ENCODE measurements at regions not wholly inside any gene's neighbourhood (a gene's known extent, or its start where the extent isn't known, plus 50 kb on each side); places are given as distances from the start of the nearest gene placed in this dataset.

DNA sequence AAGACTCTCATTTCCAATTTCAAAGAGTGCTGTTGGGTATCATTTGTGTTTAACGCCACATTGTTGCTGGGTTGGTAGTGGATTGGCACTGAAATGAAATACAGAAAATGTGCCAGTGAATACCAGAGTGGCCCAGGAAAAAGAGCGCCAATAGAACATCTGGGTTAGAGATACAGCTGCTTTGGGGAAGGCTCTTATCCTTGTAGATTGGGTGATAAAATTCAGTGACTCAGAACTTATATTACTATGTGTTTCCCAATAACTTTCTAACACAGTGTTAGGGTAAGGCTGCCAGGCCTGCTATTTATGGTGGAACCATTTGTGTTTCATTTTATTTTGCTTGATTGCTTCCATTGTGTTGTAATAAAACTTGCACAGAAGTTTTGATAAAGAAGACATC, 168.2 kb upstream of the SSTR1 start:
- TF ChIP-seq, protein P1, sequence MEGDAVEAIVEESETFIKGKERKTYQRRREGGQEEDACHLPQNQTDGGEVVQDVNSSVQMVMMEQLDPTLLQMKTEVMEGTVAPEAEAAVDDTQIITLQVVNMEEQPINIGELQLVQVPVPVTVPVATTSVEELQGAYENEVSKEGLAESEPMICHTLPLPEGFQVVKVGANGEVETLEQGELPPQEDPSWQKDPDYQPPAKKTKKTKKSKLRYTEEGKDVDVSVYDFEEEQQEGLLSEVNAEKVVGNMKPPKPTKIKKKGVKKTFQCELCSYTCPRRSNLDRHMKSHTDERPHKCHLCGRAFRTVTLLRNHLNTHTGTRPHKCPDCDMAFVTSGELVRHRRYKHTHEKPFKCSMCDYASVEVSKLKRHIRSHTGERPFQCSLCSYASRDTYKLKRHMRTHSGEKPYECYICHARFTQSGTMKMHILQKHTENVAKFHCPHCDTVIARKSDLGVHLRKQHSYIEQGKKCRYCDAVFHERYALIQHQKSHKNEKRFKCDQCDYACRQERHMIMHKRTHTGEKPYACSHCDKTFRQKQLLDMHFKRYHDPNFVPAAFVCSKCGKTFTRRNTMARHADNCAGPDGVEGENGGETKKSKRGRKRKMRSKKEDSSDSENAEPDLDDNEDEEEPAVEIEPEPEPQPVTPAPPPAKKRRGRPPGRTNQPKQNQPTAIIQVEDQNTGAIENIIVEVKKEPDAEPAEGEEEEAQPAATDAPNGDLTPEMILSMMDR (IDR thresholded peaks at IDR 0.05; ENCODE audit: insufficient read depth, low read length, poor library complexity, severe bottlenecking), result no peak
- DNase-seq (ENCODE audit: low read depth), result no peak
- Histone ChIP-seq H3K36me3 (ENCODE audit: control insufficient read depth, insufficient read depth, low read length) (no peaks in the 10 kb centered on the region), H3K4me3 (ENCODE audit: low read depth, low read length) (no peak overlapping the region), H3K27me3 (ENCODE audit: control insufficient read depth, insufficient read depth, low read length) (no peaks in the 10 kb centered on the region)

- H3K36me3 ChIP-seq (ENCODE audit: control insufficient read depth, insufficient read depth, low read length), result no peaks in the 10 kb centered on the region
- no peak for DNase-seq (ENCODE audit: low read depth)
- TF ChIP-seq, protein P1 (IDR thresholded peaks at IDR 0.05; ENCODE audit: insufficient read depth, low read length, poor library complexity, severe bottlenecking), result no peak
- no peak overlapping the region for H3K4me3 ChIP-seq (ENCODE audit: low read depth, low read length)
- H3K27me3 ChIP-seq (ENCODE audit: control insufficient read depth, insufficient read depth, low read length), result no peaks in the 10 kb centered on the region
Measured at GRCh38 chr14:38040411-38040810, 167.3 kb upstream of the SSTR1 start.

GRCh38 chr14:38042322-38042721, 165.4 kb upstream of the SSTR1 start:
- TF ChIP-seq, protein P1 (IDR thresholded peaks at IDR 0.05; ENCODE audit: insufficient read depth, low read length, poor library complexity, severe bottlenecking), result no peak
- H3K36me3 ChIP-seq (ENCODE audit: control insufficient read depth, insufficient read depth, low read length), result no peaks in the 10 kb centered on the region
- DNase-seq (ENCODE audit: low read depth), result peak; percentile 47
- no peaks in the 10 kb centered on the region for H3K27me3 ChIP-seq (ENCODE audit: control insufficient read depth, insufficient read depth, low read length)
- no peak overlapping the region for H3K4me3 ChIP-seq (ENCODE audit: low read depth, low read length)

DNA sequence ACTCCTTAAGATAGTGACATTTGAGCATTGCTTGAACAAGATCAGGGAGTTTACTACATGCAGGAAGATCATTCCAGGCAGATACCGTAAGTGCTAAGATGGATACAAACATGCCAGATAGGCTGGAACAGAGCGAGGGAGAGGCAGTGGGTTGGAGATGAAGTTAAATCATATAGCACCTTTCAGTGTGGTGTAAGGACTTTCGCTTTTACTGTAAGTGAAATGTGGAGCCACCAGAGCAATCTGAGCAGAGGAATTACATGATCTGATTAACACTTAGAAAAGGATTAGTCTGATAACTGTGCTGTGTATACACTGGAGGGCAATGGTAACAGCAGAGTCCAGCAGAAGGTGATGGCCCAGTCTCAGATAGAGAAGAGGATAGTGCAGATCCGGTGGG, 163.0 kb upstream of the SSTR1 start:
- TF ChIP-seq, protein P1 (IDR thresholded peaks at IDR 0.05; ENCODE audit: insufficient read depth, low read length, poor library complexity, severe bottlenecking), result no peak
- H3K36me3 ChIP-seq (ENCODE audit: control insufficient read depth, insufficient read depth, low read length), result no peaks in the 10 kb centered on the region
- no peaks in the 10 kb centered on the region for H3K27me3 ChIP-seq (ENCODE audit: control insufficient read depth, insufficient read depth, low read length)
- DNase-seq (ENCODE audit: low read depth), result no peak
- no peak overlapping the region for H3K4me3 ChIP-seq (ENCODE audit: low read depth, low read length)

GRCh38 chr14:38045461-38045860, 162.2 kb upstream of the SSTR1 start:
- Histone ChIP-seq H3K36me3 (ENCODE audit: control insufficient read depth, insufficient read depth, low read length) (no peaks in the 10 kb centered on the region), H3K27me3 (ENCODE audit: control insufficient read depth, insufficient read depth, low read length) (no peaks in the 10 kb centered on the region), H3K4me3 (ENCODE audit: low read depth, low read length) (no peak overlapping the region)
- TF ChIP-seq, protein P1 (IDR thresholded peaks at IDR 0.05; ENCODE audit: insufficient read depth, low read length, poor library complexity, severe bottlenecking), result no peak
- DNase-seq (ENCODE audit: low read depth), result no peak

GRCh38 chr14:38046160-38046559, 161.5 kb upstream of the SSTR1 start:
- H3K27me3 ChIP-seq (ENCODE audit: control insufficient read depth, insufficient read depth, low read length), result no peaks in the 10 kb centered on the region
- DNase-seq (ENCODE audit: low read depth), result no peak
- H3K36me3 ChIP-seq (ENCODE audit: control insufficient read depth, insufficient read depth, low read length), result no peaks in the 10 kb centered on the region
- TF ChIP-seq, protein P1 (IDR thresholded peaks at IDR 0.05; ENCODE audit: insufficient read depth, low read length, poor library complexity, severe bottlenecking), result no peak
- no peak overlapping the region for H3K4me3 ChIP-seq (ENCODE audit: low read depth, low read length)

Data from kidney epithelial cell (primary cell).